Suprapubic skin (tissue), 3 donors: ENCODE measurements at regions not wholly inside any gene's neighbourhood (a gene's known extent, or its start where the extent isn't known, plus 50 kb on each side); places are given as distances from the start of the nearest gene placed in this dataset.

Source experiments
- CTCF ChIP-seq, 2 donors: fragments of 200-600 bp in 1 of 2; fragments of 450-650 bp in 1 of 2; sonication (generic) in 1 of 2; IDR thresholded peaks; one replicate each; pipeline ENCODE4 v1.5.1; 2016 to 2019; ENCODE audit warnings: antibody characterized with exemption in 2 of 2, mild to moderate bottlenecking in 1 of 2, moderate library complexity in 1 of 2
- POLR2A ChIP-seq, 2 donors: fragments of 450-650 bp; IDR thresholded peaks; one replicate each; pipeline ENCODE4 v1.6.1; 2017; ENCODE audit warnings: antibody characterized with exemption in 2 of 2, mild to moderate bottlenecking in 2 of 2, moderate library complexity in 2 of 2

GRCh38 chr7:114021135-114021534 is 102.3 kb upstream of the PPP1R3A start:
- TF ChIP-seq CTCF (IDR thresholded peaks at IDR 0.05) (no peak), POLR2A (IDR thresholded peaks at IDR 0.05) (no peak)
